ENCODE measurements at regions not wholly inside any gene's neighbourhood (a gene's known extent, or its start where the extent isn't known, plus 50 kb on each side); places are given as distances from the start of the nearest gene placed in this dataset.

GRCh38 chr5:130963798-130964197 lies 201.3 kb downstream of the HINT1 start:
- POLR2A ChIA-PET, result no interaction called here
- Histone ChIP-seq H3K27me3 (ENCODE audit: insufficient read depth, low read length) (no peaks in the 10 kb centered on the region), H3K9me3 (ENCODE audit: control insufficient read depth in 1 of 2, insufficient read depth in 1 of 2, low read depth in 1 of 2, low read length in 2 of 2) (no peaks in the 10 kb centered on the region), H2AFZ (ENCODE audit: low read depth, low read length, poor library complexity, severe bottlenecking) (no peak overlapping the region), H4K20me1 (ENCODE audit: insufficient read depth) (no peaks in the 10 kb centered on the region), H3K4me3 (replicated peaks in 1 of 2; ENCODE audit: low read depth in 1 of 2, low read length in 2 of 2) (no peak overlapping the region), H3K79me2 (ENCODE audit: insufficient read depth, low read length) (no peaks in the 10 kb centered on the region), H3K9me2 (ENCODE audit: insufficient read depth) (no peaks in the 10 kb centered on the region), H3K4me1 (ENCODE audit: control insufficient read depth in 1 of 2, insufficient read depth in 2 of 2, low read length in 2 of 2) (0 out of 4 replicates have a peak, but pooled peaks cover 0 to 3% of the 10 kb centered on the region in 2 experiments), H3K9ac (ENCODE audit: low read length) (no peak overlapping the region), H3K4me2 (ENCODE audit: low read length) (no peak overlapping the region; the same call in 1 of the 2 replicates), H3K27ac (ENCODE audit: low read depth, low read length) (no peak overlapping the region), H3K36me3 (ENCODE audit: control insufficient read depth in 1 of 2, insufficient read depth in 2 of 2, low read length in 2 of 2) (no peaks in the 10 kb centered on the region)
- TF ChIP-seq ZNF274 (IDR thresholded peaks at IDR 0.05; ENCODE audit: low read depth, low read length), result no peak
- TF ChIP-seq REST (IDR thresholded peaks at IDR 0.05; ENCODE audit: low read depth), result no peak
- TF ChIP-seq EGR1 (IDR thresholded peaks at IDR 0.05; ENCODE audit: low read depth), result no peak
- TF ChIP-seq TCF7L2 (IDR thresholded peaks at IDR 0.05; ENCODE audit: borderline replicate concordance, extremely low read depth, insufficient read depth, insufficient read length), result no peak
- no peak for TF ChIP-seq SRF (IDR thresholded peaks at IDR 0.05; ENCODE audit: low read depth)
- no peak for TF ChIP-seq JUND (IDR thresholded peaks at IDR 0.05)
- TF ChIP-seq RAD21 (IDR thresholded peaks at IDR 0.05; ENCODE audit: low read depth), result no peak
- no peak for TF ChIP-seq FOSL1 (IDR thresholded peaks at IDR 0.05; ENCODE audit: low read depth)
- no peak for TF ChIP-seq ATF3 (IDR thresholded peaks at IDR 0.05)
- TF ChIP-seq EZH2 (IDR thresholded peaks at IDR 0.05), result no peak
- no peak for TF ChIP-seq EZH2phosphoT487 (IDR thresholded peaks at IDR 0.05; ENCODE audit: borderline replicate concordance)
- TF ChIP-seq ZFX (IDR thresholded peaks at IDR 0.05), result no peak
- CTCF ChIA-PET, result no interaction called here
- no TSS peak for BruUV-seq (replicated peaks)
- intact Hi-C loops (cut with micrococcal nuclease), result no loop called here
- DNase-seq (ENCODE audit: low read depth, low spot score) (no peak), ATAC-seq (no peak)
- RAD21 ChIA-PET (ENCODE audit: low non-redundant PET in 1 of 2, low total read pairs in 2 of 2, uncharacterized antibody in 2 of 2, unreplicated experiment in 2 of 2), result no interaction called here

Measured in HCT116 (cell line).